Neural cell (in vitro differentiated cells): ENCODE measurements at regions not wholly inside any gene's neighbourhood (a gene's known extent, or its start where the extent isn't known, plus 50 kb on each side); places are given as distances from the start of the nearest gene placed in this dataset.

Experiments used
- CTCF ChIP-seq: fragments of 450-650 bp; IDR thresholded peaks from 2 replicates; pipeline ENCODE4 v1.5.1; 2014; ENCODE audit warnings: antibody characterized with exemption, mild to moderate bottlenecking, moderate library complexity; ENCODE audit not compliant: poor library complexity, severe bottlenecking
- EP300 ChIP-seq: fragments of 450-650 bp; conservative IDR thresholded peaks from 2 replicates; pipeline ENCODE4 v1.6.1; 2014; ENCODE audit warnings: antibody characterized with exemption, mild to moderate bottlenecking, moderate library complexity; ENCODE audit not compliant: poor library complexity, severe bottlenecking
- EZH2 ChIP-seq: fragments of 200-600, 300-800 bp; shearing (Covaris generic), sonication (generic); IDR thresholded peaks from 2 replicates; pipeline ENCODE4 v1.6.1; 2014; ENCODE audit warnings: antibody characterized with exemption, low read length, borderline replicate concordance, mild to moderate bottlenecking; ENCODE audit not compliant: insufficient read depth, poor library complexity, severe bottlenecking
- MXI1 ChIP-seq: fragments of 450-650 bp; conservative IDR thresholded peaks from 2 replicates; pipeline ENCODE4 v1.6.1; 2014; ENCODE audit warnings: antibody characterized with exemption, mild to moderate bottlenecking; ENCODE audit not compliant: poor library complexity, severe bottlenecking
- POLR2AphosphoS5 ChIP-seq: IDR thresholded peaks from 2 replicates; pipeline ENCODE4 v1.6.1; 2012
- RAD21 ChIP-seq: fragments of 450-650 bp; conservative IDR thresholded peaks from 2 replicates; pipeline ENCODE4 v1.6.1; 2014; ENCODE audit warnings: antibody characterized with exemption, mild to moderate bottlenecking, moderate library complexity
- REST ChIP-seq: IDR thresholded peaks from 2 replicates; pipeline ENCODE4 v1.6.1; 2012; ENCODE audit warnings: borderline replicate concordance
- SMC3 ChIP-seq: fragments of 450-650 bp; conservative IDR thresholded peaks from 2 replicates; pipeline ENCODE4 v1.6.1; 2014; ENCODE audit warnings: antibody characterized with exemption, mild to moderate bottlenecking, moderate library complexity; ENCODE audit not compliant: poor library complexity
- TAF1 ChIP-seq: IDR thresholded peaks from 2 replicates; pipeline ENCODE4 v1.6.1; 2012; ENCODE audit warnings: low read depth

GRCh38 chr14:80446356-80446755 lies 235.1 kb upstream of the DIO2 start:
- TF ChIP-seq CTCF: no peak
- no peak for TF ChIP-seq EP300
- TF ChIP-seq EZH2: no peak
- no peak for TF ChIP-seq TAF1
- no peak for TF ChIP-seq SMC3
- no peak for TF ChIP-seq POLR2AphosphoS5
- no peak for TF ChIP-seq REST
- TF ChIP-seq RAD21: no peak
- TF ChIP-seq MXI1: no peak
